SK-N-SH (cell line): ENCODE measurements at regions not wholly inside any gene's neighbourhood (a gene's known extent, or its start where the extent isn't known, plus 50 kb on each side); places are given as distances from the start of the nearest gene placed in this dataset.
"Not testable (repeated sequence)": the region's sequence is repeated elsewhere in the genome, so short reads cannot be mapped to it uniquely, and the experiment has no call there.

ENCODE experiments used
- CTCF ChIA-PET: fragments of 300-600, 350-600 bp; formaldehyde crosslinking; extraction: SDS; loops from one replicate; lab custom pipeline; 2021; lab: Yijun Ruan, JAX
- POLR2A ChIA-PET: fragments of 350-600 bp; sonication (Branson Sonifier 250); formaldehyde crosslinking; extraction: SDS; loops from one replicate; lab custom pipeline; 2020; ENCODE audit warnings: antibody characterized with exemption, inconsistent platforms; lab: Yijun Ruan, JAX
- DNase-seq: peaks from one replicate; pipeline ENCODE4 v3.0.0; 2012
- H2AFZ ChIP-seq: fragments of 200-600 bp; sonication (generic); 2 replicates; pipeline ENCODE4 v1.8.1; 2016; ENCODE audit warnings: antibody characterized with exemption, mild to moderate bottlenecking, low read depth
- H3F3A ChIP-seq: fragments of 200-600 bp; sonication (generic); replicated peaks from 2 replicates; pipeline ENCODE3; 2016; ENCODE audit warnings: antibody characterized with exemption, mild to moderate bottlenecking; ENCODE audit not compliant: insufficient read depth
- H3K27ac ChIP-seq, 2 experiments: fragments of 200-500 bp in 1 of 2; fragments of 200-600 bp in 1 of 2; sonication (Bioruptor generic) in 1 of 2; sonication (generic), shearing (Covaris generic) in 1 of 2; 2 replicates each; pipeline versions ENCODE4 v1.5.1 to v1.6.1; 2014 to 2016; ENCODE audit warnings: low read depth in 2 of 2, inconsistent platforms in 1 of 2, low read length in 1 of 2, mild to moderate bottlenecking in 1 of 2, mixed read lengths in 1 of 2
- H3K27me3 ChIP-seq: fragments of 200-600 bp; sonication (generic), shearing (Covaris generic); 2 replicates; pipeline ENCODE4 v1.6.1; 2016; ENCODE audit warnings: mixed run types; ENCODE audit not compliant: insufficient read depth
- H3K36me3 ChIP-seq, 2 experiments: fragments of 200-500 bp in 1 of 2; fragments of 200-600 bp in 1 of 2; sonication (Bioruptor generic) in 1 of 2; sonication (generic) in 1 of 2; replicated peaks in 1 of 2; 2 replicates each; pipeline versions ENCODE3 to v1.5.1; 2014 to 2016; ENCODE audit warnings: low read length in 1 of 2, mild to moderate bottlenecking in 1 of 2; ENCODE audit not compliant: insufficient read depth in 2 of 2, control insufficient read depth in 1 of 2
- H3K4me1 ChIP-seq, 2 experiments: fragments of 200-500 bp in 1 of 2; fragments of 200-600 bp in 1 of 2; sonication (Bioruptor generic) in 1 of 2; sonication (generic), shearing (Covaris generic) in 1 of 2; 2 replicates each; pipeline versions ENCODE4 v1.5.1 to v1.6.1; 2014 to 2016; ENCODE audit warnings: low read depth in 1 of 2, low read length in 1 of 2, mixed run types in 1 of 2; ENCODE audit not compliant: insufficient read depth in 2 of 2, control insufficient read depth in 1 of 2
- H3K4me2 ChIP-seq: fragments of 200-600 bp; sonication (generic), shearing (Covaris generic); 2 replicates; pipeline ENCODE4 v1.6.1; 2017; ENCODE audit warnings: mixed run types
- H3K4me3 ChIP-seq, 2 experiments: fragments of 200-500 bp in 1 of 2; fragments of 200-600 bp in 1 of 2; sonication (Bioruptor generic) in 1 of 2; sonication (generic), shearing (Covaris generic) in 1 of 2; 2 replicates each; pipeline versions ENCODE4 v1.5.1 to v1.8.1; 2014 to 2016; ENCODE audit warnings: low read depth in 2 of 2, inconsistent platforms in 1 of 2, low read length in 1 of 2, mild to moderate bottlenecking in 1 of 2, mixed read lengths in 1 of 2, moderate library complexity in 1 of 2
- H3K79me2 ChIP-seq: fragments of 200-600 bp; sonication (generic); 2 replicates; pipeline ENCODE4 v1.8.1; 2017; ENCODE audit warnings: mild to moderate bottlenecking; ENCODE audit not compliant: insufficient read depth
- H3K9ac ChIP-seq: fragments of 200-600 bp; sonication (generic); 2 replicates; pipeline ENCODE4 v1.6.1; 2017; ENCODE audit warnings: mixed run types
- H3K9me2 ChIP-seq: fragments of 200-600 bp; sonication (generic); 2 replicates; pipeline ENCODE4 v1.6.1; 2017; ENCODE audit warnings: mixed run types
- H3K9me3 ChIP-seq: fragments of 200-600 bp; sonication (generic); 2 replicates; pipeline ENCODE4 v1.6.1; 2017; ENCODE audit warnings: mixed run types, mild to moderate bottlenecking, moderate library complexity
- H4K20me1 ChIP-seq: fragments of 200-600 bp; sonication (generic); 2 replicates; pipeline ENCODE4 v1.6.1; 2017; ENCODE audit warnings: mild to moderate bottlenecking, mixed run types; ENCODE audit not compliant: insufficient read depth
- GATA2 ChIP-seq: sonication (generic); formaldehyde crosslinking; IDR thresholded peaks from 2 replicates; pipeline ENCODE4 v1.5.0; 2020; ENCODE audit warnings: mild to moderate bottlenecking, missing genetic modification reagents
- MXI1 ChIP-seq: IDR thresholded peaks from 2 replicates; pipeline ENCODE4 v1.6.1; 2012; ENCODE audit warnings: mild to moderate bottlenecking, low read depth, low read length, improper control_type of control experiment
- PBX3 ChIP-seq: IDR thresholded peaks from 2 replicates; pipeline ENCODE4; 2012
- RFX5 ChIP-seq: IDR thresholded peaks from 2 replicates; pipeline ENCODE4 v1.6.1; 2012; ENCODE audit warnings: mild to moderate bottlenecking, improper control_type of control experiment, low read length
- RXRA ChIP-seq: IDR thresholded peaks from 2 replicates; pipeline ENCODE4 v1.4.0; 2012; ENCODE audit warnings: low read depth, mild to moderate bottlenecking, borderline replicate concordance
- TCF12 ChIP-seq: IDR thresholded peaks from 2 replicates; pipeline ENCODE4 v1.4.0; 2012
- WGBS: methylation state at CpG from one replicate; pipeline ENCODE4 v1.1.6; 2017; ENCODE audit warnings: low lambda C conversion rate; 5-methylcytosine and 5-hydroxymethylcytosine counted together
- TF ChIP-seq, protein P1 (sequence below): fragments of 200-600 bp; sonication (generic); IDR thresholded peaks from 2 replicates; pipeline ENCODE4 v1.6.1; 2017; ENCODE audit warnings: antibody characterized with exemption, mild to moderate bottlenecking, moderate library complexity
- TF ChIP-seq, protein P2 (sequence below): IDR thresholded peaks from 2 replicates; pipeline ENCODE4 v1.4.0; 2012; ENCODE audit warnings: low read depth, borderline replicate concordance

DNA sequence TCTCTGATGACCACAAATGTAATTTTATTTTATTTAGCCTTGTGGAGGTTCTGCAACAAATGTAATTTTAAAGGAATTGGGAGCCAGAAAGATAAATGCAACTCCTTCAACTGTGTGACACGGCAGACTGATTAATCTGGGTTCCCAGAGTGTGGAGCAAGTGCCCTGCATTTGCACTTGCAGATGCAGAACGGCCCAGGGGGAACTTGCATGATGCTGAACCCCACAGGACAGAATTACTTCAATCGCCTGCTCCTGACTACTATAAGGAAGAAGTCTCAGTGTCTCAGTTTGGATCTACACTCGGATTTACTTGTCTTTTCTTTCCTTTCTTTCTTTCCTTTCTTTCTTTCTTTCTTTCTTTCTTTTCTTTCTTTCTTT lies 107.2 kb upstream of the ACBD5 start:
- POLR2A ChIA-PET, H3K27me3 ChIP-seq, H3K4me2 ChIP-seq, H3F3A ChIP-seq, H2AFZ ChIP-seq, H3K36me3 ChIP-seq, H3K79me2 ChIP-seq, H3K9ac ChIP-seq, H3K9me3 ChIP-seq, H3K4me3 ChIP-seq, H4K20me1 ChIP-seq, DNase-seq, H3K27ac ChIP-seq, H3K4me1 ChIP-seq, H3K9me2 ChIP-seq: not testable (repeated sequence)
- WGBS = 11% methylated on average over 4 of the region's 4 CpGs
- CTCF ChIA-PET = interaction anchor here (1.8 kb wide), 1 partner anchor 13 kb away, joined by 3 read pairs; no protein-coding TSS in a partner anchor

DNA sequence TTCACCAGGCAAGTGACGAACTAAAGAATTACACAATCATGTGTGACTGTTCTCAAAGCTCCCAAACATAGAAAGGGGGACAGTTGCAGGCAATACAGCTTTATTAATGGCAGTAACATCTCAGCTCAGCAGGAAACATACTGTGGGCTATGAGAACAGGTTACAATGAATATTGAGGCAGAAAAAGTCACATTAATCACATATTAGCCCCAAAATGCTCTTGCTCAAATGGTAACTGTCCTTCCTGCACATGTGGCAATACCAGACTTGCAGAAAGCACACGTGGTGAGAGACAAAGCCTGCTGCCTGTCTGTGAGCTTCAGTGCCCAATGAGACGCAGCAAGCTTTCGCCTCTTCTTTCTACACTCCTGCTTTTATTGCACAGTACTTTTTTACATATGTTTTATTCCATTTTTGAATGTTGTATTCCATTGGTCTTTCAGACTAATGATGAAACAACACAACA lies 104.9 kb upstream of the ACBD5 start:
- Histone ChIP-seq H4K20me1 (no peaks in the 10 kb centered on the region), H3K79me2 (no peaks in the 10 kb centered on the region), H3K4me2 (no peak overlapping the region), H3K27ac (no peak overlapping the region), H3K9me3 (no peaks in the 10 kb centered on the region), H3K36me3 (no peaks in the 10 kb centered on the region)
- TF ChIP-seq MXI1 (peak; percentile 70; the same call in 1 of the 2 replicates), RFX5 (no peak)
- TF ChIP-seq, all 33 proteins: peak for 1
- Histone ChIP-seq H3K4me3 (no peak overlapping the region), H2AFZ (no peak overlapping the region), H3K27me3 (no peaks in the 10 kb centered on the region), H3F3A (no peaks in the 10 kb centered on the region), H3K4me1 (peaks cover 0 to 2% of the 10 kb centered on the region in 2 experiments; a peak in 1 of 4 replicates), H3K9me2 (no peaks in the 10 kb centered on the region), H3K9ac (no peak overlapping the region)
- POLR2A ChIA-PET = interaction anchor here (0.9 kb wide), 1 partner anchor 103 kb away, joined by 3 read pairs; no protein-coding TSS in a partner anchor
- DNase-seq = no peak
- CTCF ChIA-PET = interaction anchor here (0.6 to 1.5 kb wide), 3 partner anchors 12 to 989 kb away, joined by 3 to 7 read pairs (median 4); no protein-coding TSS in a partner anchor
- WGBS = 41% methylated on average over 4 of the region's 4 CpGs

DNA sequence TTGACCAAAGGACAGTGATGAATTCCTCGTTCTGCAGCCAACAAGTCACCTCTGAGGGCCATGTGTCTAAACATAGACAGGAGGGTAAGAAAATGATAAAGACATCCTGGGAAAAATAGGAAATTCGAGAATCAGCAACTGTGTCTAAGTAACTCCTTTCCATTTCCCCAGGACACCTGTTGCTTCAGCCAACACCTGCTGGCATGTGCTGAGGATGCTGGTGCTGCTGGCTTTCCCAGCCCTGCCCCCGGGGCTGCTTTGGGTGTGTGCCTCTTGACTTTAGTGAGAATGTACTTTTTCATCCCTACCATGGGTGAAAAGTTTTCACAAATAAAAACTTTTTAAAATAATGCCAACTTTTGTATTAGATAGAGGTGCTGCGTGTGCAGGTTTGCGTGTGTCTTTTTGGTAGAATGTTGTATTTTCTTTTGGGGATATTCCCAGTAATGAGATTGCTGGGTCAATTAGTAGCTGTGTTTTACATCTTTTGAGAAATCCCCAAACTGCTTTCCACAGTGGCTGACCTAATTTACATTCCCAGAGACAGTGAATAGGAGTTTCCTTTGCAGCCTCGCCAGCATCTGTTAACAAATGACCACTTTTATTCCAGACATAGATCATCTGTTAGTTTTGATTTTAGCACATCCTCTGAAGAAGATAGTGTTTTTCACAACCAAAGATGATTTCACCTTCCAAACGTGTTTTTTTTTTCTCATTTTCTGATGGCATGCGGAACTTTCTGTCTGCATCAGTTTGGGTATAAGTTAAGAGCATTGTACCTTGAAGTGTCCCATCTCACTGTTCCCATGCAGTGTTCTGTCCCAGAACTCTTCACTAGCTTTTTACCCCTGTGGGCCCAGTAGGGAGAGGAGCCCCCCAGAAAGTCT lies 104.2 kb upstream of the ACBD5 start:
- no peak overlapping the region for H2AFZ ChIP-seq
- H3F3A ChIP-seq = no peaks in the 10 kb centered on the region
- H3K27me3 ChIP-seq = no peaks in the 10 kb centered on the region
- ChIA-PET CTCF (interaction anchor here (0.6 to 1.5 kb wide), 4 partner anchors 11 to 990 kb away, joined by 3 to 7 read pairs (median 4); no protein-coding TSS in a partner anchor), POLR2A (interaction anchor here (0.9 kb wide), 1 partner anchor 103 kb away, joined by 3 read pairs; no protein-coding TSS in a partner anchor)
- H3K27ac ChIP-seq = no peak overlapping the region
- no peak overlapping the region for H3K9ac ChIP-seq
- no peaks in the 10 kb centered on the region for H3K9me3 ChIP-seq
- H3K79me2 ChIP-seq = no peaks in the 10 kb centered on the region
- TF ChIP-seq RXRA (no peak), TCF12 (no peak), PBX3 (no peak), MXI1 (no peak), GATA2 (CRISPR knock-in tag) (no peak)
- TF ChIP-seq, protein P1, sequence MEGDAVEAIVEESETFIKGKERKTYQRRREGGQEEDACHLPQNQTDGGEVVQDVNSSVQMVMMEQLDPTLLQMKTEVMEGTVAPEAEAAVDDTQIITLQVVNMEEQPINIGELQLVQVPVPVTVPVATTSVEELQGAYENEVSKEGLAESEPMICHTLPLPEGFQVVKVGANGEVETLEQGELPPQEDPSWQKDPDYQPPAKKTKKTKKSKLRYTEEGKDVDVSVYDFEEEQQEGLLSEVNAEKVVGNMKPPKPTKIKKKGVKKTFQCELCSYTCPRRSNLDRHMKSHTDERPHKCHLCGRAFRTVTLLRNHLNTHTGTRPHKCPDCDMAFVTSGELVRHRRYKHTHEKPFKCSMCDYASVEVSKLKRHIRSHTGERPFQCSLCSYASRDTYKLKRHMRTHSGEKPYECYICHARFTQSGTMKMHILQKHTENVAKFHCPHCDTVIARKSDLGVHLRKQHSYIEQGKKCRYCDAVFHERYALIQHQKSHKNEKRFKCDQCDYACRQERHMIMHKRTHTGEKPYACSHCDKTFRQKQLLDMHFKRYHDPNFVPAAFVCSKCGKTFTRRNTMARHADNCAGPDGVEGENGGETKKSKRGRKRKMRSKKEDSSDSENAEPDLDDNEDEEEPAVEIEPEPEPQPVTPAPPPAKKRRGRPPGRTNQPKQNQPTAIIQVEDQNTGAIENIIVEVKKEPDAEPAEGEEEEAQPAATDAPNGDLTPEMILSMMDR = no peak
- TF ChIP-seq, protein P2, sequence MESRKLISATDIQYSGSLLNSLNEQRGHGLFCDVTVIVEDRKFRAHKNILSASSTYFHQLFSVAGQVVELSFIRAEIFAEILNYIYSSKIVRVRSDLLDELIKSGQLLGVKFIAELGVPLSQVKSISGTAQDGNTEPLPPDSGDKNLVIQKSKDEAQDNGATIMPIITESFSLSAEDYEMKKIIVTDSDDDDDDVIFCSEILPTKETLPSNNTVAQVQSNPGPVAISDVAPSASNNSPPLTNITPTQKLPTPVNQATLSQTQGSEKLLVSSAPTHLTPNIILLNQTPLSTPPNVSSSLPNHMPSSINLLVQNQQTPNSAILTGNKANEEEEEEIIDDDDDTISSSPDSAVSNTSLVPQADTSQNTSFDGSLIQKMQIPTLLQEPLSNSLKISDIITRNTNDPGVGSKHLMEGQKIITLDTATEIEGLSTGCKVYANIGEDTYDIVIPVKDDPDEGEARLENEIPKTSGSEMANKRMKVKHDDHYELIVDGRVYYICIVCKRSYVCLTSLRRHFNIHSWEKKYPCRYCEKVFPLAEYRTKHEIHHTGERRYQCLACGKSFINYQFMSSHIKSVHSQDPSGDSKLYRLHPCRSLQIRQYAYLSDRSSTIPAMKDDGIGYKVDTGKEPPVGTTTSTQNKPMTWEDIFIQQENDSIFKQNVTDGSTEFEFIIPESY = no peak
- 43% methylated on average over 8 of the region's 8 CpGs for WGBS
- DNase-seq = no peak
- H3K4me3 ChIP-seq = no peak overlapping the region
- no peaks in the 10 kb centered on the region for H4K20me1 ChIP-seq
- peaks cover 0 to 2% of the 10 kb centered on the region in 2 experiments; a peak in 1 of 4 replicates for H3K4me1 ChIP-seq
- H3K4me2 ChIP-seq = no peak overlapping the region
- no peaks in the 10 kb centered on the region for H3K9me2 ChIP-seq
- no peaks in the 10 kb centered on the region for H3K36me3 ChIP-seq
